GM12878 (cell line): ENCODE measurements at regions not wholly inside any gene's neighbourhood (a gene's known extent, or its start where the extent isn't known, plus 50 kb on each side); places are given as distances from the start of the nearest gene placed in this dataset.

Experiments used
- ATAC-seq: fragments of 200-7000 bp; cut with Tn5 transposase; 3 replicates; pipeline ENCODE4 v1.9.1; 2020; ENCODE audit warnings: mild to moderate bottlenecking, moderate library complexity
- BruUV-seq: library from RNA; stranded (reverse); fragments of 400-500 nt; replicated peaks from 2 replicates; lab custom pipeline; 2021; lab: Mats Ljungman, UMichigan
- CTCF ChIA-PET: fragments of 300-600 bp; sonication (Branson Sonifier 250); formaldehyde crosslinking; extraction: SDS; loops from one replicate; lab custom pipeline; 2021; ENCODE audit warnings: inconsistent platforms; lab: Yijun Ruan, JAX
- POLR2A ChIA-PET: fragments of 350-600 bp; formaldehyde crosslinking; extraction: SDS; loops from one replicate; lab custom pipeline; 2021; ENCODE audit warnings: inconsistent platforms; lab: Charles Lee
- RAD21 ChIA-PET: fragments of 300-600 bp; sonication (Branson Sonifier 250); formaldehyde crosslinking; loops from one replicate; lab custom pipeline; 2023; ENCODE audit warnings: antibody characterized with exemption; ENCODE audit not compliant: unreplicated experiment; lab: Charles Lee
- SMC1A ChIA-PET: fragments of 300-600 bp; sonication (Branson Sonifier 250); formaldehyde crosslinking; loops from one replicate; lab custom pipeline; 2023; ENCODE audit not compliant: unreplicated experiment, uncharacterized antibody; lab: Charles Lee
- DNase-seq: peaks from one replicate; pipeline ENCODE4 v3.0.0-alpha.2; 2011; ENCODE audit warnings: low read depth, low spot score
- FAIRE-seq: peaks from 3 replicates; lab custom pipeline; 2011; peaks lifted over from hg19 to GRCh38; lab: Jason Lieb, UNC
- H2AFZ ChIP-seq: 2 replicates; pipeline ENCODE4 v1.6.0; 2011; ENCODE audit warnings: low read depth, low read length, control low read depth; ENCODE audit not compliant: control insufficient read depth
- H3K27ac ChIP-seq: 2 replicates; pipeline ENCODE4 v1.5.1; 2011; ENCODE audit warnings: control low read depth; ENCODE audit not compliant: control insufficient read depth, insufficient read depth
- H3K27me3 ChIP-seq, 2 experiments: replicated peaks in 1 of 2; 2 replicates each; pipeline versions ENCODE4 v1.6.0 to v1.6.1; 2011; ENCODE audit warnings: low read length in 1 of 2; ENCODE audit not compliant: control insufficient read depth in 2 of 2, insufficient read depth in 2 of 2
- H3K36me3 ChIP-seq, 2 experiments: 2 replicates each; pipeline ENCODE4 v1.5.1; 2011; ENCODE audit warnings: low read length in 1 of 2; ENCODE audit not compliant: control insufficient read depth in 2 of 2, insufficient read depth in 2 of 2
- H3K4me1 ChIP-seq: 2 replicates; pipeline ENCODE4 v1.6.1; 2011; ENCODE audit warnings: mild to moderate bottlenecking, low read length, moderate library complexity, mixed read lengths; ENCODE audit not compliant: control insufficient read depth, insufficient read depth
- H3K4me2 ChIP-seq: 2 replicates; pipeline ENCODE4 v1.6.0; 2011; ENCODE audit warnings: control low read depth; ENCODE audit not compliant: control insufficient read depth, insufficient read depth
- H3K4me3 ChIP-seq: fragments of 200-600 bp; sonication (generic); 2 replicates; pipeline ENCODE4 v1.5.1; 2016
- H3K79me2 ChIP-seq: 2 replicates; pipeline ENCODE4 v1.6.0; 2011; ENCODE audit warnings: low read length; ENCODE audit not compliant: control insufficient read depth, insufficient read depth
- H3K9ac ChIP-seq: 2 replicates; pipeline ENCODE4 v1.8.0; 2011; ENCODE audit warnings: low read length, control low read depth, mixed read lengths; ENCODE audit not compliant: control insufficient read depth, insufficient read depth
- H3K9me3 ChIP-seq: replicated peaks from 3 replicates; pipeline ENCODE4 v1.5.1; 2011; ENCODE audit warnings: mild to moderate bottlenecking, low read length; ENCODE audit not compliant: control insufficient read depth, insufficient read depth
- H4K20me1 ChIP-seq: 2 replicates; pipeline ENCODE4 v1.6.0; 2011; ENCODE audit not compliant: control insufficient read depth, insufficient read depth
- BHLHE40 ChIP-seq, 2 experiments: fragments of 450-650 bp in 1 of 2; IDR thresholded peaks; 2 replicates each; pipeline ENCODE4 v1.6.1; 2011 to 2017; ENCODE audit warnings: low read depth in 2 of 2, borderline replicate concordance in 1 of 2, improper control_type of control experiment in 1 of 2, low read length in 1 of 2, mild to moderate bottlenecking in 1 of 2
- CHD4 ChIP-seq: fragments of 200-600 bp; sonication (generic); IDR thresholded peaks from 2 replicates; pipeline ENCODE4 v1.6.1; 2016; ENCODE audit warnings: mild to moderate bottlenecking
- EZH2 ChIP-seq: IDR thresholded peaks from 2 replicates; pipeline ENCODE4 v1.6.1; 2012; ENCODE audit warnings: low read depth, mild to moderate bottlenecking, control low read depth, inconsistent platforms, low read length, borderline replicate concordance; ENCODE audit not compliant: control insufficient read depth
- FOS ChIP-seq: IDR thresholded peaks from 3 replicates; pipeline ENCODE4 v1.6.1; 2011; ENCODE audit warnings: borderline replicate concordance; ENCODE audit not compliant: insufficient read length; ENCODE audit errors: extremely low read depth
- HDAC2 ChIP-seq: fragments of 200-600 bp; sonication (generic); IDR thresholded peaks from 2 replicates; pipeline ENCODE4 v1.6.1; 2017
- LARP7 ChIP-seq: fragments of 450-650 bp; IDR thresholded peaks from 2 replicates; pipeline ENCODE4 v1.6.1; 2017; ENCODE audit warnings: mild to moderate bottlenecking
- NR2C2 ChIP-seq: IDR thresholded peaks from 2 replicates; pipeline ENCODE4 v1.6.1; 2011; ENCODE audit warnings: borderline replicate concordance, low read depth; ENCODE audit not compliant: control insufficient read depth, insufficient read length
- RAD21 ChIP-seq: IDR thresholded peaks from 2 replicates; pipeline ENCODE4 v1.6.1; 2011; ENCODE audit warnings: mild to moderate bottlenecking, low read depth, low read length, moderate library complexity; ENCODE audit not compliant: insufficient read depth
- SIN3A ChIP-seq: IDR thresholded peaks from 2 replicates; pipeline ENCODE4 v1.6.1; 2012; ENCODE audit warnings: low read depth, low read length, improper control_type of control experiment
- SREBF1 ChIP-seq: IDR thresholded peaks from 2 replicates; pipeline ENCODE4 v1.6.1; 2012; ENCODE audit warnings: mild to moderate bottlenecking, low read length
- STAT3 ChIP-seq: IDR thresholded peaks from 2 replicates; pipeline ENCODE4 v1.6.1; 2011; ENCODE audit warnings: low read depth, low read length, improper control_type of control experiment
- WRNIP1 ChIP-seq: IDR thresholded peaks from 2 replicates; pipeline ENCODE4 v1.6.1; 2011; ENCODE audit warnings: low read depth, low read length, improper control_type of control experiment, borderline replicate concordance
- ZNF217 ChIP-seq: fragments of 450-650 bp; IDR thresholded peaks from 2 replicates; pipeline ENCODE4 v1.6.1; 2017; ENCODE audit warnings: antibody characterized with exemption, mild to moderate bottlenecking
- WGBS: methylation state at CpG from one replicate; pipeline ENCODE4 v1.1.6; 2016; ENCODE audit warnings: low lambda C conversion rate; ENCODE audit not compliant: insufficient replicate concordance, insufficient coverage; ENCODE audit errors: missing lambda C conversion rate; 5-methylcytosine and 5-hydroxymethylcytosine counted together
- in situ Hi-C: fragments of 300-500 bp; cut with MboI; formaldehyde crosslinking; loops from 9 replicates; pipeline ENCODE4 v1.14.3; 2018; ENCODE audit warnings: mixed read lengths
- intact Hi-C: fragments of 100-400 bp; cut with micrococcal nuclease; formaldehyde crosslinking; loops from one replicate; pipeline ENCODE4 v1.14.2; 2022; ENCODE audit not compliant: unreplicated experiment
- TF ChIP-seq, protein P1 (sequence below), 3 experiments: IDR thresholded peaks in 2 of 3; conservative IDR thresholded peaks in 1 of 3; 2 replicates each; pipeline ENCODE4 v1.5.1; 2011; ENCODE audit warnings: low read depth in 3 of 3, low read length in 3 of 3, mild to moderate bottlenecking in 3 of 3, control low read depth in 2 of 3, moderate library complexity in 2 of 3, inconsistent platforms in 1 of 3, mixed read lengths in 1 of 3; ENCODE audit not compliant: control insufficient read depth in 2 of 3, insufficient read depth in 1 of 3; ENCODE audit errors: extremely low read depth in 1 of 3
- TF ChIP-seq, protein P2 (sequence below): fragments of 450-650 bp; IDR thresholded peaks from 2 replicates; pipeline ENCODE4 v1.6.1; 2016; ENCODE audit warnings: mild to moderate bottlenecking

DNA sequence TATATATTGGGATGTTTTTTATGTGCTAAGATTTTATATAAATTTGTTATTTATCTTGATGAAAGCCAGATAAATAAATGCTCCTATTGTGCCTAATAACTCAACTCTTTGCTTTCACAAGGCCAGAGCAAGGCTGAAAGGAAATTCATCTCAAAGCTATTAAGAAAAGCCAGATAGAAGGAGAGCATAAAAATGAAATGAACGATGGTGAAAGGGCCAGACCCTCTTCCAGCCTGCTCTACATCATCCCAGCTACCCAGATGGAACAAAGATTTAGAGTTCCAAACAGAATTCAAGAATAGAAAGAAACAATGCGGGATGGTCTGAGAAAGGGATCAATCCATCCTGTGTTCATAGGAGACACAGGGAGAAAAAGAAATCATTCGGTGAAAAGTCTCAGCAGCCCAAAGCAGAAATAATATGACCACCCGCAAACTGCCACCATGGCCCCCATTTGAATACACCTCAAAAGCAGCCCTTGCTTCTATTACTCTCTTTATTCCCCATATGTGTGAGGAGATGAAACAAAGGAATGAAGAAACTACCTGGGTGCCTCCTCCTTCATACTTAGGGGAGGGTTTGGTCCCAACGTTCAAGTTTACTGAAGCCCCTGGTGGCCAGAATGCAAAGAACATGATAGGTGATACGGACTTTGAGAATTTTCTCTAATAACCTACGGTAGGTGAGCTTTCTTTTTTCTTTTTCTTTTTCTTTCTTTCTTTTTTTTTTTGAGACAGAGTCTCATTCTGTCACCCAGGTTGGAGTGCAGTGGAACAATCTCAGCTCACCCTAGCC, 110.1 kb upstream of the FBXO11 start:
- ATAC-seq (peak; percentile 37; the same call in 1 of the 3 replicates), DNase-seq (no peak), FAIRE-seq (no peak)
- Histone ChIP-seq H3K9me3 (no peaks in the 10 kb centered on the region), H3K4me3 (no peak overlapping the region), H3K79me2 (no peaks in the 10 kb centered on the region), H3K36me3 (no peaks in the 10 kb centered on the region), H3K27me3 (no peaks in the 10 kb centered on the region), H3K9ac (no peak overlapping the region), H3K4me1 (no peaks in the 10 kb centered on the region), H2AFZ (no peak overlapping the region), H3K4me2 (no peak overlapping the region), H4K20me1 (no peaks in the 10 kb centered on the region), H3K27ac (no peak overlapping the region)
- CTCF ChIA-PET = interaction anchor here (0.7 to 1.2 kb wide), 3 partner anchors 13 to 512 kb away, joined by 3 to 4 read pairs (median 3); no protein-coding TSS in a partner anchor
- RAD21 ChIA-PET = no interaction called here
- SMC1A ChIA-PET = interaction anchor here (1.0 kb wide), 1 partner anchor 154 kb away, joined by 3 read pairs; no protein-coding TSS in a partner anchor
- no peak for TF ChIP-seq FOS
- TF ChIP-seq, protein P1, sequence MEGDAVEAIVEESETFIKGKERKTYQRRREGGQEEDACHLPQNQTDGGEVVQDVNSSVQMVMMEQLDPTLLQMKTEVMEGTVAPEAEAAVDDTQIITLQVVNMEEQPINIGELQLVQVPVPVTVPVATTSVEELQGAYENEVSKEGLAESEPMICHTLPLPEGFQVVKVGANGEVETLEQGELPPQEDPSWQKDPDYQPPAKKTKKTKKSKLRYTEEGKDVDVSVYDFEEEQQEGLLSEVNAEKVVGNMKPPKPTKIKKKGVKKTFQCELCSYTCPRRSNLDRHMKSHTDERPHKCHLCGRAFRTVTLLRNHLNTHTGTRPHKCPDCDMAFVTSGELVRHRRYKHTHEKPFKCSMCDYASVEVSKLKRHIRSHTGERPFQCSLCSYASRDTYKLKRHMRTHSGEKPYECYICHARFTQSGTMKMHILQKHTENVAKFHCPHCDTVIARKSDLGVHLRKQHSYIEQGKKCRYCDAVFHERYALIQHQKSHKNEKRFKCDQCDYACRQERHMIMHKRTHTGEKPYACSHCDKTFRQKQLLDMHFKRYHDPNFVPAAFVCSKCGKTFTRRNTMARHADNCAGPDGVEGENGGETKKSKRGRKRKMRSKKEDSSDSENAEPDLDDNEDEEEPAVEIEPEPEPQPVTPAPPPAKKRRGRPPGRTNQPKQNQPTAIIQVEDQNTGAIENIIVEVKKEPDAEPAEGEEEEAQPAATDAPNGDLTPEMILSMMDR (IDR thresholded peaks at IDR 0.05 in 2 of 3, conservative IDR thresholded peaks at IDR 0.05 in 1 of 3; ENCODE audit: control insufficient read depth in 2 of 3, extremely low read depth in 1 of 3, insufficient read depth in 1 of 3, low read depth in 3 of 3, low read length in 3 of 3) = 0 out of 6 replicates have a peak, but pooled peaks of 2 of the 3 experiments have one; percentile 2 to 15
- no TSS peak for BruUV-seq
- POLR2A ChIA-PET = no interaction called here
- in situ Hi-C loops = no loop called here
- intact Hi-C loops = no loop called here
- 36% methylated on average over 7 of the region's 7 CpGs for WGBS

DNA sequence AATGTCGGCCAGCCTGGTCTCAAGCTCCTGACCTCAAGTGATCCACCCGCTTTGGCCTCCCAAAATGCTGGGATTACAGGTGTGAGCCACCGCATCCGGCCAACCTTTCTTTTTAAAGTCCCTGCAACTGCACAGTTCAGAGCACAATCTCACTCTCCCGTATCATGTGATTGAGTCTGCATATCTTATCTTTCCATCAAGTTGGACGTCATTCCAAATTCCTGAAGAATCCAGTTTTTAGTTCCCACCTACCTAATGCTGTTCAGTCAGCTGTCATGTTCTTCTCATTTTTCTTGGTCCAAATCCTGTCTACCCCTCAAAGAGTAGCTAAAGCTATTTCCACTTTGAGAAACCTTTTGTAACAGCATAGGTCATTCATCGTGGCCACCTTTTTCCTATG, 110.8 kb upstream of the FBXO11 start:
- Histone ChIP-seq H3K4me1 (no peaks in the 10 kb centered on the region), H3K36me3 (no peaks in the 10 kb centered on the region), H2AFZ (no peak overlapping the region), H3K4me2 (no peak overlapping the region), H4K20me1 (no peaks in the 10 kb centered on the region), H3K27me3 (no peaks in the 10 kb centered on the region), H3K9ac (no peak overlapping the region), H3K9me3 (no peaks in the 10 kb centered on the region), H3K79me2 (no peaks in the 10 kb centered on the region), H3K27ac (no peak overlapping the region), H3K4me3 (no peak overlapping the region)
- DNase-seq = no peak
- ATAC-seq = no peak
- ChIA-PET POLR2A (no interaction called here), SMC1A (no interaction called here), RAD21 (no interaction called here), CTCF (interaction anchor here (0.7 to 1.2 kb wide), 3 partner anchors 13 to 513 kb away, joined by 3 to 4 read pairs (median 3); no protein-coding TSS in a partner anchor)
- WGBS = 56% methylated on average over 7 of the region's 7 CpGs
- BruUV-seq = no TSS peak
- in situ Hi-C loops = no loop called here
- intact Hi-C loops = no loop called here
- no peak for FAIRE-seq
- TF ChIP-seq NR2C2 = no peak
- TF ChIP-seq HDAC2 = no peak
- no peak for TF ChIP-seq WRNIP1
- no peak for TF ChIP-seq EZH2
- no peak for TF ChIP-seq STAT3
- TF ChIP-seq BHLHE40 (IDR thresholded peaks at IDR 0.05; ENCODE audit: borderline replicate concordance in 1 of 2, low read depth in 2 of 2, low read length in 1 of 2) = no peak
- TF ChIP-seq, protein P2, sequence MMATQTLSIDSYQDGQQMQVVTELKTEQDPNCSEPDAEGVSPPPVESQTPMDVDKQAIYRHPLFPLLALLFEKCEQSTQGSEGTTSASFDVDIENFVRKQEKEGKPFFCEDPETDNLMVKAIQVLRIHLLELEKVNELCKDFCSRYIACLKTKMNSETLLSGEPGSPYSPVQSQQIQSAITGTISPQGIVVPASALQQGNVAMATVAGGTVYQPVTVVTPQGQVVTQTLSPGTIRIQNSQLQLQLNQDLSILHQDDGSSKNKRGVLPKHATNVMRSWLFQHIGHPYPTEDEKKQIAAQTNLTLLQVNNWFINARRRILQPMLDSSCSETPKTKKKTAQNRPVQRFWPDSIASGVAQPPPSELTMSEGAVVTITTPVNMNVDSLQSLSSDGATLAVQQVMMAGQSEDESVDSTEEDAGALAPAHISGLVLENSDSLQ = no peak
- no peak for TF ChIP-seq RAD21
- TF ChIP-seq SREBF1 = no peak
- no peak for TF ChIP-seq ZNF217
- no peak for TF ChIP-seq LARP7
- TF ChIP-seq CHD4 = no peak
- no peak for TF ChIP-seq SIN3A
